GM19043 (cell line): ENCODE measurements at regions not wholly inside any gene's neighbourhood (a gene's known extent, or its start where the extent isn't known, plus 50 kb on each side); places are given as distances from the start of the nearest gene placed in this dataset.
A peak's percentile ranks its signal among the peaks of the same experiment; 100 is the strongest.

Source experiments
- ATAC-seq: cut with Tn5 transposase; IDR thresholded peaks from one replicate; pipeline ENCODE4 v1.9.1; 2021; ENCODE audit warnings: low read depth; ENCODE audit not compliant: unreplicated experiment

GRCh38 chr18:10264260-10264659, 190.2 kb upstream of the APCDD1 start:
- ATAC-seq, result no peak

GRCh38 chr18:10265560-10266333, 188.7 kb upstream of the APCDD1 start:
- ATAC-seq, result no peak

GRCh38 chr18:10266334-10266590, 188.2 kb upstream of the APCDD1 start:
- no peak for ATAC-seq

GRCh38 chr18:10269261-10269660, 185.2 kb upstream of the APCDD1 start:
- no peak for ATAC-seq

- no peak for ATAC-seq
Measured at GRCh38 chr18:10270151-10270571, 184.3 kb upstream of the APCDD1 start.

GRCh38 chr18:10271481-10271880, 183.0 kb upstream of the APCDD1 start:
- no peak for ATAC-seq

GRCh38 chr18:10274301-10274700, 180.1 kb upstream of the APCDD1 start:
- no peak for ATAC-seq

GRCh38 chr18:10275486-10275885, 178.9 kb upstream of the APCDD1 start:
- ATAC-seq, result no peak

- no peak for ATAC-seq
Measured at GRCh38 chr18:10278265-10278664, 176.2 kb upstream of the APCDD1 start.

- no peak for ATAC-seq
Measured at GRCh38 chr18:10279471-10279870, 175.0 kb upstream of the APCDD1 start.

- no peak for ATAC-seq
Measured at GRCh38 chr18:10279905-10280644, 174.4 kb upstream of the APCDD1 start.

- ATAC-seq, result no peak
Measured at GRCh38 chr18:10284540-10285282, 169.7 kb upstream of the APCDD1 start.

- peak; percentile 71 for ATAC-seq
Measured at GRCh38 chr18:10285283-10285640, 169.2 kb upstream of the APCDD1 start.

GRCh38 chr18:10286580-10287150, 167.8 kb upstream of the APCDD1 start:
- no peak for ATAC-seq

GRCh38 chr18:10289251-10289650, 165.2 kb upstream of the APCDD1 start:
- ATAC-seq, result no peak

- ATAC-seq, result no peak
Measured at GRCh38 chr18:10289951-10290637, 164.3 kb upstream of the APCDD1 start.

- no peak for ATAC-seq
Measured at GRCh38 chr18:10290638-10291235, 163.7 kb upstream of the APCDD1 start.

- no peak for ATAC-seq
Measured at GRCh38 chr18:10291568-10291981, 162.9 kb upstream of the APCDD1 start.

GRCh38 chr18:10293966-10294365, 160.5 kb upstream of the APCDD1 start:
- ATAC-seq, result no peak

- ATAC-seq, result no peak
Measured at GRCh38 chr18:10295751-10296150, 158.7 kb upstream of the APCDD1 start.
